Ovary (tissue), 3 donors: ENCODE measurements at regions not wholly inside any gene's neighbourhood (a gene's known extent, or its start where the extent isn't known, plus 50 kb on each side); places are given as distances from the start of the nearest gene placed in this dataset.

ENCODE experiments used
- CTCF ChIP-seq, 3 donors: fragments of 450-650 bp in 2 of 3; fragments of 200-600 bp in 1 of 3; IDR thresholded peaks; one replicate each; pipeline versions ENCODE4 v1.5.1 to v1.8.0; 2016 to 2022; ENCODE audit warnings: antibody characterized with exemption in 3 of 3, mild to moderate bottlenecking in 1 of 3
- EP300 ChIP-seq: sonication (generic); formaldehyde crosslinking; IDR thresholded peaks from one replicate; pipeline ENCODE4 v1.6.1; 2017; ENCODE audit warnings: antibody characterized with exemption
- POLR2A ChIP-seq: fragments of 450-650 bp; IDR thresholded peaks from one replicate; pipeline ENCODE4 v1.6.1; 2017; ENCODE audit warnings: antibody characterized with exemption, mild to moderate bottlenecking, moderate library complexity
- donor health status: DM: no; HTN: no; CAD: no.

- TF ChIP-seq CTCF (IDR thresholded peaks at IDR 0.05) (no peak), EP300 (peak; percentile 13), POLR2A (no peak)
Observed at GRCh38 chr16:9365370-9365728, 273.9 kb downstream of the HAPSTR1 start.
